GM19239 (cell line): ENCODE measurements at regions not wholly inside any gene's neighbourhood (a gene's known extent, or its start where the extent isn't known, plus 50 kb on each side); places are given as distances from the start of the nearest gene placed in this dataset.
"Not testable (repeated sequence)": the region's sequence is repeated elsewhere in the genome, so short reads cannot be mapped to it uniquely, and the experiment has no call there.

Experiments
- DNase-seq: peaks from one replicate; pipeline ENCODE4 v3.0.0; 2011; ENCODE audit warnings: low spot score; ENCODE audit not compliant: insufficient read length
- FAIRE-seq: peaks from 2 replicates; lab custom pipeline; 2011; peaks lifted over from hg19 to GRCh38; lab: Jason Lieb, UNC

GRCh38 chr5:60490597-60491166 lies 209.3 kb downstream of the DEPDC1B start:
- DNase-seq (no peak), FAIRE-seq (no peak)

- FAIRE-seq (no peak), DNase-seq (no peak)
Observed at GRCh38 chr5:60489856-60490255, 210.1 kb downstream of the DEPDC1B start.

GRCh38 chr5:60489377-60489776 lies 210.6 kb downstream of the DEPDC1B start:
- DNase-seq (no peak), FAIRE-seq (no peak)

- DNase-seq, result no peak
- FAIRE-seq, result no peak
Observed at GRCh38 chr5:60488466-60489130, 211.4 kb downstream of the DEPDC1B start.

GRCh38 chr5:60487885-60488442 lies 212.0 kb downstream of the DEPDC1B start:
- no peak for FAIRE-seq

GRCh38 chr5:60487476-60487875 lies 212.5 kb downstream of the DEPDC1B start:
- no peak for FAIRE-seq
- no peak for DNase-seq

More at GRCh38 chr5:60487885-60488442, 212.0 kb downstream of the DEPDC1B start:
- DNase-seq, result no peak

- FAIRE-seq, result no peak
- no peak for DNase-seq
Observed at GRCh38 chr5:60485361-60485760, 214.6 kb downstream of the DEPDC1B start.

GRCh38 chr5:60483050-60483449 lies 216.9 kb downstream of the DEPDC1B start:
- DNase-seq (no peak), FAIRE-seq (no peak)

GRCh38 chr5:60482301-60482700 lies 217.7 kb downstream of the DEPDC1B start:
- no peak for DNase-seq
- no peak for FAIRE-seq

GRCh38 chr5:60479542-60479941 lies 220.4 kb downstream of the DEPDC1B start:
- FAIRE-seq (no peak), DNase-seq (no peak)

GRCh38 chr5:60477849-60478248 lies 222.1 kb downstream of the DEPDC1B start:
- DNase-seq (no peak), FAIRE-seq (peak; percentile 31)

GRCh38 chr5:60473654-60474053 lies 226.3 kb downstream of the DEPDC1B start:
- no peak for FAIRE-seq

GRCh38 chr5:60473027-60473426 lies 226.9 kb downstream of the DEPDC1B start:
- not testable (repeated sequence) for FAIRE-seq, DNase-seq

More at GRCh38 chr5:60473654-60474053, 226.3 kb downstream of the DEPDC1B start:
- no peak for DNase-seq

GRCh38 chr5:60470881-60471280 lies 229.1 kb downstream of the DEPDC1B start:
- no peak for DNase-seq
- no peak for FAIRE-seq

GRCh38 chr5:60469286-60469685 lies 230.7 kb downstream of the DEPDC1B start:
- no peak for DNase-seq
- no peak for FAIRE-seq

- no peak for DNase-seq
- FAIRE-seq, result no peak
Observed at GRCh38 chr5:60463179-60463868, 236.6 kb downstream of the DEPDC1B start.

- DNase-seq (no peak), FAIRE-seq (no peak)
Observed at GRCh38 chr5:60458666-60459065, 241.3 kb downstream of the DEPDC1B start.

- FAIRE-seq (no peak), DNase-seq (no peak)
Observed at GRCh38 chr5:60457233-60457632, 242.7 kb downstream of the DEPDC1B start.

- DNase-seq, result no peak
- no peak for FAIRE-seq
Observed at GRCh38 chr5:60455589-60455988, 244.4 kb downstream of the DEPDC1B start.

GRCh38 chr5:60454277-60454676 lies 245.7 kb downstream of the DEPDC1B start:
- not testable (repeated sequence) for FAIRE-seq, DNase-seq
